ENCODE measurements at regions not wholly inside any gene's neighbourhood (a gene's known extent, or its start where the extent isn't known, plus 50 kb on each side); places are given as distances from the start of the nearest gene placed in this dataset.

DNA sequence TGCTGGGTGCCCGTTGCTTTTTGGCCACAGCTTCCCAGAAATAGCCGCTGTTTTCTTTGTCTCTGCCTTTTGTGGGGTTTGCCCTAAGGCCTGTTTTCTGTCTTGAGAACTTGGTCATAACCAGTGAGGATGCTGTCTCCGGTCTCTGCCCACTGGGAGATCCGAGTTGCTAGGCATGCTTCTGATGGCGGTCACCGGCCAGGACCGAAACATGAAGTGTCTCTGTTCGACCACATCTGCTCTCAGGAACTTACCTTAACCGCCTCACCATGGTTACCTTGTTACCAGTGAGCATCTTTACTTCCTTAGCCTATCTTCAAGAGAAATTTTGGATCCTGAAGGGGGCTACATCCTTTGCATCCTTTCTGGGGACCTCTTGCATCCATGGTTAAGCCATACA lies 91.9 kb downstream of the RTP5 start:
- no TSS peak for BruUV-seq (replicated peaks)

DNA sequence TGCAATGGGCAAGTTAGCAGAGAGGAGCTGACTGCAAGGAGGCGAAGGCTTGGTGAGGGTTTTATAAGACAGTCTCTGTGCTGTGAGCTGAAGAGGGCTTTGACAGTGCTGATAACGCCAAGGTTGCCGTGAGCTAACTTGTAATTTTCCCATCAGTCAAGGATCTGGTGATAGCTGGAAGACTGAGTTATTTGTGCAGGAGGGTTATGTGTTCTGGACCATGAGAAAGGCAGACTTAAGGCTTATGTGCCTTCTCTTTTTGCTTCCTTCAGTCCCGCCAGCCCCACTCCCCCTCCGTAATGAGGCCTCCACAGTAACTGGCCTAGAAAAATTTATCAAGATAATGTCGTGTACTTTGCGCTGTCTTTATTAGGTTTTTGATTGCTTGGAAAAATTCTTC lies 94.6 kb downstream of the RTP5 start:
- Histone ChIP-seq H3K4me3 (ENCODE audit: low read depth, low read length) (no peak overlapping the region), H3K9me3 (no peaks in the 10 kb centered on the region), H3K27me3 (replicated peaks; ENCODE audit: control insufficient read depth, insufficient read depth, low read length) (no peaks in the 10 kb centered on the region), H3K4me1 (no peaks in the 10 kb centered on the region), H3K36me3 (ENCODE audit: control insufficient read depth, insufficient read depth, low read length) (no peaks in the 10 kb centered on the region)
- POLR2A ChIA-PET, result no interaction called here
- intact Hi-C loops (cut with micrococcal nuclease; ENCODE audit: unreplicated experiment), result no loop called here
- H3K4me1 Mint-ChIP-seq (ENCODE audit: low read depth, unreplicated experiment), result no peaks in the 10 kb centered on the region
- H3K27me3 Mint-ChIP-seq (ENCODE audit: insufficient read depth, unreplicated experiment), result peaks cover 4% of the 10 kb centered on the region
- no peaks in the 10 kb centered on the region for H3K9me3 Mint-ChIP-seq (ENCODE audit: unreplicated experiment)
- H3K27ac Mint-ChIP-seq (ENCODE audit: unreplicated experiment), result no peak overlapping the region
- BruUV-seq (replicated peaks), result no TSS peak
- TF ChIP-seq, protein P1, sequence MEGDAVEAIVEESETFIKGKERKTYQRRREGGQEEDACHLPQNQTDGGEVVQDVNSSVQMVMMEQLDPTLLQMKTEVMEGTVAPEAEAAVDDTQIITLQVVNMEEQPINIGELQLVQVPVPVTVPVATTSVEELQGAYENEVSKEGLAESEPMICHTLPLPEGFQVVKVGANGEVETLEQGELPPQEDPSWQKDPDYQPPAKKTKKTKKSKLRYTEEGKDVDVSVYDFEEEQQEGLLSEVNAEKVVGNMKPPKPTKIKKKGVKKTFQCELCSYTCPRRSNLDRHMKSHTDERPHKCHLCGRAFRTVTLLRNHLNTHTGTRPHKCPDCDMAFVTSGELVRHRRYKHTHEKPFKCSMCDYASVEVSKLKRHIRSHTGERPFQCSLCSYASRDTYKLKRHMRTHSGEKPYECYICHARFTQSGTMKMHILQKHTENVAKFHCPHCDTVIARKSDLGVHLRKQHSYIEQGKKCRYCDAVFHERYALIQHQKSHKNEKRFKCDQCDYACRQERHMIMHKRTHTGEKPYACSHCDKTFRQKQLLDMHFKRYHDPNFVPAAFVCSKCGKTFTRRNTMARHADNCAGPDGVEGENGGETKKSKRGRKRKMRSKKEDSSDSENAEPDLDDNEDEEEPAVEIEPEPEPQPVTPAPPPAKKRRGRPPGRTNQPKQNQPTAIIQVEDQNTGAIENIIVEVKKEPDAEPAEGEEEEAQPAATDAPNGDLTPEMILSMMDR (IDR thresholded peaks at IDR 0.05; ENCODE audit: insufficient read depth in 1 of 2, low read depth in 1 of 2, low read length in 1 of 2, severe bottlenecking in 1 of 2, unreplicated experiment in 1 of 2), result no peak
- no peak overlapping the region for H3K4me3 Mint-ChIP-seq (ENCODE audit: unreplicated experiment)
- no peaks in the 10 kb centered on the region for H3K36me3 Mint-ChIP-seq (ENCODE audit: insufficient read depth, unreplicated experiment)
- DNase-seq, result no peak
- CTCF ChIA-PET, result no interaction called here

More for the DNA sequence above, 91.9 kb downstream of the RTP5 start:
- Histone ChIP-seq H3K9me3 (no peaks in the 10 kb centered on the region), H3K4me1 (no peaks in the 10 kb centered on the region), H3K36me3 (ENCODE audit: control insufficient read depth, insufficient read depth, low read length) (no peaks in the 10 kb centered on the region), H3K4me3 (ENCODE audit: low read depth, low read length) (no peak overlapping the region), H3K27me3 (replicated peaks; ENCODE audit: control insufficient read depth, insufficient read depth, low read length) (no peaks in the 10 kb centered on the region)
- POLR2A ChIA-PET, result no interaction called here
- no peak for DNase-seq
- H3K27ac Mint-ChIP-seq (ENCODE audit: unreplicated experiment), result no peak overlapping the region
- H3K9me3 Mint-ChIP-seq (ENCODE audit: unreplicated experiment), result no peaks in the 10 kb centered on the region
- intact Hi-C loops (cut with micrococcal nuclease; ENCODE audit: unreplicated experiment), result no loop called here
- H3K4me3 Mint-ChIP-seq (ENCODE audit: unreplicated experiment), result no peak overlapping the region
- H3K4me1 Mint-ChIP-seq (ENCODE audit: low read depth, unreplicated experiment), result no peaks in the 10 kb centered on the region
- TF ChIP-seq, protein P1 (IDR thresholded peaks at IDR 0.05; ENCODE audit: insufficient read depth in 1 of 2, low read depth in 1 of 2, low read length in 1 of 2, severe bottlenecking in 1 of 2, unreplicated experiment in 1 of 2), result no peak
- peaks cover 4% of the 10 kb centered on the region for H3K27me3 Mint-ChIP-seq (ENCODE audit: insufficient read depth, unreplicated experiment)
- no peaks in the 10 kb centered on the region for H3K36me3 Mint-ChIP-seq (ENCODE audit: insufficient read depth, unreplicated experiment)
- CTCF ChIA-PET, result no interaction called here

GRCh38 chr2:241965931-241966412 lies 96.4 kb downstream of the RTP5 start:
- H3K27me3 Mint-ChIP-seq (ENCODE audit: insufficient read depth, unreplicated experiment), result no peaks in the 10 kb centered on the region
- no peaks in the 10 kb centered on the region for H3K4me1 Mint-ChIP-seq (ENCODE audit: low read depth, unreplicated experiment)
- Histone ChIP-seq H3K36me3 (ENCODE audit: control insufficient read depth, insufficient read depth, low read length) (no peaks in the 10 kb centered on the region), H3K4me1 (no peaks in the 10 kb centered on the region), H3K27me3 (replicated peaks; ENCODE audit: control insufficient read depth, insufficient read depth, low read length) (no peaks in the 10 kb centered on the region), H3K4me3 (ENCODE audit: low read depth, low read length) (no peak overlapping the region), H3K9me3 (no peaks in the 10 kb centered on the region)
- no peak overlapping the region for H3K27ac Mint-ChIP-seq (ENCODE audit: unreplicated experiment)
- intact Hi-C loops (cut with micrococcal nuclease; ENCODE audit: unreplicated experiment), result no loop called here
- POLR2A ChIA-PET, result no interaction called here
- H3K36me3 Mint-ChIP-seq (ENCODE audit: insufficient read depth, unreplicated experiment), result no peaks in the 10 kb centered on the region
- no peak overlapping the region for H3K4me3 Mint-ChIP-seq (ENCODE audit: unreplicated experiment)
- TF ChIP-seq, protein P1 (IDR thresholded peaks at IDR 0.05; ENCODE audit: insufficient read depth in 1 of 2, low read depth in 1 of 2, low read length in 1 of 2, severe bottlenecking in 1 of 2, unreplicated experiment in 1 of 2), result no peak
- no peak for DNase-seq
- no peaks in the 10 kb centered on the region for H3K9me3 Mint-ChIP-seq (ENCODE audit: unreplicated experiment)
- CTCF ChIA-PET, result interaction anchor here (0.5 kb wide), 1 partner anchor 67 kb away, joined by 3 read pairs; no protein-coding TSS in a partner anchor
- no TSS peak for BruUV-seq (replicated peaks)
